Endometrium (tissue), 2 donors: ENCODE measurements at regions not wholly inside any gene's neighbourhood (a gene's known extent, or its start where the extent isn't known, plus 50 kb on each side); places are given as distances from the start of the nearest gene placed in this dataset.

Source experiments
- FAIRE-seq: peaks from 2 replicates; lab custom pipeline; 2012; peaks lifted over from hg19 to GRCh38; lab: Jason Lieb, UNC
- donor health status: control.
- donor health status: control.

GRCh38 chrX:40313269-40313668 is 215.5 kb upstream of the BCOR start:
- FAIRE-seq: no peak

DNA sequence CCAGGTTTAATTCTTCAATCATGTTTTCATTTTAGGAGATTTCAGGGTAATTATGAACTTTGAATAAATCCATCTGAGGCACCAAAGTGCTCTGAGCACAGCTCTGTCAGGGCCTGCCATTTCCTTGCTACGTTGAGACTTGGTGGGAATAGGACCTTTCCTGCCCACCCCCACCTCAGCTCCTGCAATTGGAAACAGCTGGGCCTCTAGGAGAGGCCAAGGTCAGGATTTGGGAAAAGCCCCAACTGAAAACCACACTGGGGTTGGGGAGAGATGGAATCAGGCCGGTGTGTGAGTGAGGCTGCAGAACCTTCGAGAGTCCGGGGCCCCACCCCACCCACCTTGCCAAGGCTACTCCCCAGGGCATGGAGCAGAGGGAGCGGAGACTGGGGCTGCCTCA is 212.7 kb upstream of the BCOR start:
- no peak for FAIRE-seq

GRCh38 chrX:40310016-40310415 is 212.3 kb upstream of the BCOR start:
- no peak for FAIRE-seq

DNA sequence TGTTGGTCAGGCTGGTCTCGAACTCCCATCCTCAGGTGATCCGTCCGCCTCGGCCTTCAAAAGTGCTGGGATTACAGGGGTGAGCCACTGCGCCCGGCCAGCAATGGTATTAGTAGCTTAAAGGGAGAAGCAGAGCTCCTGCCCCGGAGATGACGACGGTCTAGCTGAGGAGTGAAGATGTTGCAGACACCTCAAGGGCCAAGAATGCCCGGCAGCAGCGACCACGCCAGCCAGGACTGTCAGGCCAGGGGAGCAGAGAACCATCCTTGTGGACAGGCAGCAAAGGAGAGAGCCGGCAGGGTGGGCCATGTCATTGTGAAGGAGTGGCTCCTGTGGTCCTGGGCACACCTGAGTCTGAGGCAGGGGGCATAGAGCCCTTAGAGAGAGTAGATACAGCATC is 210.1 kb upstream of the BCOR start:
- FAIRE-seq: no peak

- no peak for FAIRE-seq
Observed at GRCh38 chrX:40304115-40304514, 206.4 kb upstream of the BCOR start.

DNA sequence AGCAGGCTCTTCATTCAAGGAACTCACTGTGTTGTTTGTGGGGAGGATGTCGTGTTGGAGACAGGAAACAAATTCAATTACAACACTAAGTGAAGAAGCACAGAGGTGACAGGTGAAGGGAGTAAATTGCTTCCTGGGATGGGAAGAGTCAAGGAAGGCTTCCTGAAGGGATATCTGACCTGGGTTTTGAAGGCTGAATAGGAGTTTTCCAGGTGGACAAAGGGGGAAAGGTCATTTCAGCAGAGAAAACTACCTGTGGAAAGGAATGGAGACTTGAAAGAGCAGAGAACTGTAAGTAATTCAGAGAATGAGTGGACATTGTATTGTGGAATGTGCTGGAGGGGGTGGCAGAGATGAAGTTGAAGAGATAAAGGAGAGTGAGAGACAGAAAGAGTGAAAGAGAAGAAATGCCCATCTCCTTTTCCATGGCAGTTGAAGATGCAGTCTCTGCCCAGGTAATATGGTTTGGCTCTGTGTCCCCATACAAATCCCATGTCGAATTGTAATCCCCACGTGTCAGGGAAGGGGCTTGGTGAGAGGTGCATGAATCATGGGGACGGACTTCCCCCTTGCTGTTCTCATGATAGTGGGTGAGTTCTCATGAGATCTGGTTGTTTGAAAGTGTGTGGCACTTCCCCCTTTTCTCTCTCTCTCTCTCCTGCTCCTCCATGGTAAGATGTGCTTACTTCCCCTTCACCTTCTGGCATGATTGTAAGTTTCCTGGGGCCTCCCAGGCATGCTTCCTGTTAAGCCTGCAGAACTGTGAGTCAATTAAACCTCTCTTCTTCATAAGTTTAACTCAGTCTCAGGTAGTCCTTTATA is 205.7 kb upstream of the BCOR start:
- no peak for FAIRE-seq

DNA sequence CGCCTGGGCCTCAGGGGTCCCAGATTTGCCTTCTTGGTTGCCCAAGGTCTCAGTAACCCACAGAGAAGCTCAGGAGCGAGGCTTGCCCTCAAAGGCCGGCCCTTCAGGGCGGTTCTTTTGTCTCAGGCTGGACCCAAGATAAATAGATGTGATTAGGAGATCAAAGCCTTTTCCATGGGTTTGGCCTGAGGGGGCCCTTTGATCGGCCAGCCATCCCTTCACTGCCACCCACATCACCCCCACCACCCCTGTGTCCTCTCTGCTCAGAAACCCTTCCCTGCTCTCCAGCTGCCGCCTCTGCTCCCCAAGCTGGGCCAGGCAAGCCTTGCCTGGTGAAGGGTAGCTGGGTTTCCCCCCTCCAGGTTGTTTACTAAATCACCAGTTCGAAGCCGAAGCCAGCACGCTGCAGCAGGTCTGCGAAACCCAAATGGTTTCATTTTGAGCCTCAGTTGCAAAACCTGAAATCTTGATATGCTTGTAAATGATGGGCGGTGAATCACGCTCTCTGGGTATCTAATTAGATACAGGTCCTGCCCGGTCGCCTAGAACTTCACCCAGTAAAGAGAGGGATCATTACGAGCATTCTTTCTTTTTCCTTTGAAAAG is 202.6 kb upstream of the BCOR start:
- FAIRE-seq: no peak

- no peak for FAIRE-seq
Observed at GRCh38 chrX:40299641-40300046, 201.9 kb upstream of the BCOR start.

DNA sequence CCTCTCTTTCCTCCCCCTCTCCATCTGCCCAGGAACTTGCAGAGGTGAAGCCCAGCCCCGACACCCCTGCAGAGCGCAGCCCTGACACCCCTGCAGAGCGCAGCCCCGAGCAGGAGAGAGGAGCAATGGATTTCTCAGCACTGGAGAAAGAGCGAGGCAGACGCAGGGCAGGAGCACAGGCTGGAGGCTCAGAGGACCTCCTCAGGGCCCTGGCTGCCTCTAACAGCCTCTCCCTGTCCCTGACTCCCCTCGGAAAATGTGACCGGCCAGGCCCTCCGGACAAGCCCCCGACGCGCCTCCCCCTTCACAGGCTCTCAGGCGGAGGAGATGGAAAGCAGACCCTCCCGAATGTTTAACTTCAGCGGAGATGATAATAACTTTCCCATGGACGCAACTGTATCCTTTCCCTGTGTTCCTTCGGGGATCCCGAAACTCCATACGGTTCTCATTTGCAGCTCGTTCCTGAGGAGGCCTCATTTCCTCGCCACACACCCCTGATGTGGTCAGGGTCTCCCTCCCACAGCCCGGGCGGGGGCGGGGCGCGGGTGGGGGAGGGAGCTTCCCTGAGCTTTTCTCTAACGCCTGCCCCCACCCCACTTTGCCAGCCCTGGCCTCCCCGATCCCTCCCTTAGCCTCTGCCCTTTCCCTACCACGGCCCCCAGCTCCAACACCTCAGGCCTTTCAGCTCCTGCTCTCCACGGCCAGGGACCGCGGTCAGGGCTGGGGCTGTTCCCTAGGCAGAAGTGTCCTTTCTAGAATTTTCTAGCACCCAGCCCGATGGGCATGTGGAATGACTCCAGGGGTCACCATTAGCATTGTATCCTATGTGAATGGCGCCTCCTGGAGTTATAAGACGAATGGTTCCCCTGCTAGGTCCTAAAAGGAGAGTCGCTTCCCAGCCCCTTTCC is 201.1 kb upstream of the BCOR start:
- no peak for FAIRE-seq

DNA sequence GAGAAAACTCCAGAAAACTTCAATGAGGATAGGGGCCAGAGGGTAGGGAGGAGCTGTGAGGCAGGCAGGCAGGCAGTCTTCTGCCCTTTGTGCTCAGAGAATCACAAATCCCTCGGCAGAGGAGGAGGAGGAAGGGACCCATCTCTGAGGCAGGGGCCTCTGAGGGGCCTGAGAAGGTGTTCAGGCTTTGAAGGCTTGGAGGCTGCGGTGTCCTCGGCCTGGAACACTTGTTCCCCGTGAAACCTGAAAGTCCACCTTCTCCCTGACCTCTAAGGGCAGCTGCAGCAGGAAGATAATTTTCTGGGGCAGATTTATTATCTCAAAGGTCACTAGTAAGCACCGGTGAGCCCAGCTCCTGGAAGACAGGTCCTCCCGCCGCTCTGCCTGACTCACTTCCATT is 200.3 kb upstream of the BCOR start:
- FAIRE-seq: no peak

DNA sequence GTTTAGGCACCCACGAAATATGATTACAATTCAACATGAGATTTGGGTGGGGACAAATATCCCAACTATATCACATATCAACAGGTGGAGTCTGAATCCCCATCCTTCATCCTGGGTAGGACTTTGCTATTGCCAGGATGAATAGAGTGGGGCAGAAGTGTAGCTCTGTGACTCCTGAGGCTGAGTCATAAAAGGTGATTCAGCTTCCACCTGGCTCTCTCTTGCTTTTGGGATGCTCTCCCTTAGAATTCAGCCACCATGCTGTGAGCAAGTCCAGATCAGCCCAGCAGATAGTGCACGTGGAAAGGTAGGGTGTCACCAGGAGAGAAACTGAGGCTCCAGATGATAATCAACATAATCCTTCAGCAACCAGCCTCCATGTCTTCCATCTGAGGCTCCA is 193.8 kb upstream of the BCOR start:
- no peak for FAIRE-seq

GRCh38 chrX:40290517-40290916 is 192.8 kb upstream of the BCOR start:
- FAIRE-seq: no peak

DNA sequence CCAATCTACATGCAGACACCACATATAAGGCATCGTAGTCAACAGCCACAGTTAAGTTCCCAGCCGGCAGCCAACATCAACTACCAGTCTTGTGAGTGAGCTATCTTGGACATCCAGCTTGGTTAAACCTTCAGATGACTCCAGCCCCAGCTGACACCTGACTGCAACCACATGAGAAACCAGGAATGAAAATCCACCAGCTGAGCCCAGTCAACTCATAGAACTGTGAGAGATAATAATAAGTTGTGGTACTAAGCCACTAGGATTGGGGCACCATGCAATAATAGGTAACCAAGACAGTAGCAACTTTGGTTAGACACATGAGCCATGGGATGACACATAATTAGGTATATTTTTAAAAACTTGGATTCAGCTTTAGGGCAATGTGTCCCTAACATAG is 188.1 kb upstream of the BCOR start:
- FAIRE-seq: no peak

DNA sequence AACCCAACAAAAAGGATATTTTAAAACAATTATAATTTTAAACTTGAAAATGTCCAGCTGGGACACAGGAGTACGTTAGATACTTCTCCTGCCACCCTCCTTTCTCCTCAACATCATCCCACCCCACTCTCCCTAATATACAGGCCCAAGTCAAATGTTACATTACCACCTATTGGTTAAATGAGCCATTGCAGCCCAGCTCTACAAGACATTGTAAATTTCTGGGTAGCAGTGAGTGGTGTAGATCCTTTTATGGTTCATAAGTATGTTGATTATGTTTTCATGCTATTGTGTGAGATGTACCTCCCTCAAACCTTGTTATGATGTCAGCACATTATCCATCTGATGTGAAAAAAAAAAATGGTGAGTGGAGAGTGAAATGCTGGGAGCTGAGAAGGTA is 187.1 kb upstream of the BCOR start:
- FAIRE-seq: no peak

- FAIRE-seq: no peak
Observed at GRCh38 chrX:40283981-40284380, 186.2 kb upstream of the BCOR start.

DNA sequence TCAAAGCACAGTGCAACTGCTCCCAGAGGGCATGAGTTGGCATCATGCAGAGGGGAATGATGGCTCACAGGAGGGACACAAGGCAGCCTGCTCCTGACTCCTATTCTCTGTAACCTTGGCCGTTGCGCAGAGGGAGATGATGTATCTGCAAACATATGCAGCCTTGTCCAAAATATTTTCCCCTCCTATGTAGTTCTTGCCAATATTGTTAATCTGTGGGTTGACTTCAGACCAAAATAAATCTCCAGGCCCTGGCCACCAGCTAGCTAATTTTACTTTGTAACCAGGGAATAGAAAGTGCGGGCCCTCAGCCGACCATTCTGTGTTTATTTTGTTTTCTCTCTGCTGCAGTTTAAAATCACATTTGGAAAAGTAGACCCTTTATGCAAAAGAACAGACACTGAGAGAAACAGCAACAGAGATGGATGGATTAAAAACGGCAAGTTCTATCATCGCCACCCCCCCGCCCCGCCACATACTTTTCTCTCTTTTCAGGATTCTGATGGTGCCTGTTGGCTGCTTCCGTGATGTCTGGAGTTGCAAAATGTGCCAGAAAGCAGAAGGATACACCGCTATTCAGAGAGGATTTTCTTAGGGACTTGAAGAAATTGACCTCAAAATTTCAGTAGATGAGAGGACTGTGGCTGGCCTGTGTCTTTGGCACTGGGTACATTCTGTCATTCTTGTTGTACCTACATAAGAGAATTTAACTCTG is 185.3 kb upstream of the BCOR start:
- FAIRE-seq: no peak

GRCh38 chrX:40282348-40282747 is 184.6 kb upstream of the BCOR start:
- no peak for FAIRE-seq

- FAIRE-seq: no peak
Observed at GRCh38 chrX:40281336-40282005, 183.7 kb upstream of the BCOR start.

- FAIRE-seq: no peak
Observed at GRCh38 chrX:40279762-40280161, 182.0 kb upstream of the BCOR start.

DNA sequence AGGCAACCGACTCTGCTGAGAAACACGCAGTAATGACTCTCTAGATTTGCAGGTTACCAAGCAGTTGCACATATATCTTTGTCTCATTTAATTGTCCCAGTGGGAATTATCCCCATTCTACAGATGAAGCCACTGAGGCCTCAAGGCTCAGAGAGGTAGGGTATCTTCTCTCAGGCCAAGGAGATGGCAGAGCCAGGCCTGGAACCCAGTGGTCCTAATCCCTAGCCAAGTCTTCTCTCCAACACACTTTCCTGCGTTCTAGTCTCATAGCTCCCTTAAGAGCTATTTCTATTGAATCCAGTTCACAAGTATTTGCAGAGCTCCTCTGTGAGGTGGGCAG is 181.3 kb upstream of the BCOR start:
- no peak for FAIRE-seq

DNA sequence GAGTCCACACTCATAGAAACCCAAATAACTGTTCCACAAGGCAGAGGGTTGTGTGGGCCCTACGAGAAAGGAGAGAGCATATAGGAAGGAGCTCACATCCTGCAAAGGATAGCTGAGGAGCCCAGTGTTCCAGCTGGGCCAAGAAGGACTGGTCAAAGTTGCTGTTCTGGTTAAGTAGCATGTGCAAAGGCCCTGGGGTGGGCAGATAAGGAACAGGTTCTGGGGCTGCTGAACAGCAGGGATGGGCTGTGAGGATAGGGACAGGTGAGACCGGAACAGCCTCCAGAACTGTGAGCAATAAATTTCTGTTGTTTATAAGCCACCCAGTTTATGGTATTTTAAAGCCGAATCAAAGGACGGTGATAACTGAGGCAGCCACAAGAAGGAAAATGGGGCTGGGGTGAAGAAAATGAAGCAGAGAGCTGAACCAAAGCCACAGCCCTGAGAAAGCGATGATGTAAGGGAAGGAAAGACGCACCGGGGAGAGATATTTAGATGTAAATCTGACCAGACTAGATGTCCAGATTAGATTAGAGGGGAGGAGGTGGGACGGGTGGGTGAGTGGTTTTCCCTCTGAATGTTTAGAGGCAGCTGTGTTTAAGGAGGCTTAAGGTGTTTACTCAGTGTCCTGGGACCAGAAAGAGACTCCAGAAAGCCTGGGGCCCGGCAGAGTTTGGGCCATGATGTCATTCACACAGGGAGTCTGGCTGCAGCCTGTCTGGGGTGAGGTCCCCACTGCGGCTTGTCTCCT is 180.8 kb upstream of the BCOR start:
- FAIRE-seq: no peak
